ENCODE measurements at regions not wholly inside any gene's neighbourhood (a gene's known extent, or its start where the extent isn't known, plus 50 kb on each side); places are given as distances from the start of the nearest gene placed in this dataset.

DNA sequence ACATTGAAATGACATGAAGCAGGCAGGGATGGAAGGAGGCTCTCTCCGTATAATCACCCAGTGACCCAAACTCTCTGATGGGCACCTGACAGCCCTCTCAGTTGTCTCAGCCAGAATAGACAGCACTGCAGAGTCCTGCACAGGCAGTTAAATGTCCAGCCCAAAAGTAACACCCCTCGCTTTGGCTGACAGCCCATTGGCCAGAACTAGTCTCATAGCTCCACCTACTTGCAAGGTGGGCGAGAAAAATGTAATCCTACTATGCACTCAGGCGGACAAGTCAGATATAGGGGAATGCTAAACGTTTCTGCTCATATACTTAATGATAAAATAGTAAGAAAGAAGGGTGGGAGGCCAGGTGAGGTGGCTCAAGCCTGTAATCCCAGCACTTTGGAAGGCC is 393.5 kb upstream of the JARID2 start:
- DNase-seq (ENCODE audit: extremely low spot score, insufficient read length, low read depth): no peak
- FAIRE-seq: no peak

- DNase-seq (ENCODE audit: extremely low spot score, insufficient read length, low read depth) (no peak), FAIRE-seq (no peak)
Measured at GRCh38 chr6:14856177-14856576, 389.7 kb upstream of the JARID2 start.

GRCh38 chr6:14857001-14857400 is 388.9 kb upstream of the JARID2 start:
- DNase-seq (ENCODE audit: extremely low spot score, insufficient read length, low read depth): no peak
- FAIRE-seq: no peak

GRCh38 chr6:14857501-14857900 is 388.4 kb upstream of the JARID2 start:
- DNase-seq (ENCODE audit: extremely low spot score, insufficient read length, low read depth): no peak

DNA sequence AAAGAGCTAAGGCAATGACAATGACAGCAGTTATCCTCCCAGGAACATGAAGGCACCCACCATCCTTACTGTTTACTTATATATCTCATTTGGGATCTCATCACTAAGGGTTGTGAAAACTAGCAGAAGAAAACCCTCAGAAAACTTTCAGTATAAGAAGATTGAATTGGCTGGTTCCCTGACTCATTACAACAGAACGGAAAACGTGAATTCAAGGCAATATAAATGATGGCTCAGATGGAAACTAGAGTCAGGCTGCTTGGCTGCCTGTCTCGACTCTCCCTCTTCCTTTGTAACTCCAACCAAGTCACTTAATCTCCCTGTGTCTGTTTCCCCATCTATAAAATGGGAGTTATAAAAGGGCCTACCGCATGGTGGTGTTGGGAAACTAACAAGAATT is 387.1 kb upstream of the JARID2 start:
- DNase-seq (ENCODE audit: extremely low spot score, insufficient read length, low read depth): no peak
- no peak for FAIRE-seq

More at GRCh38 chr6:14857501-14857900, 388.4 kb upstream of the JARID2 start:
- FAIRE-seq: peak; percentile 15

DNA sequence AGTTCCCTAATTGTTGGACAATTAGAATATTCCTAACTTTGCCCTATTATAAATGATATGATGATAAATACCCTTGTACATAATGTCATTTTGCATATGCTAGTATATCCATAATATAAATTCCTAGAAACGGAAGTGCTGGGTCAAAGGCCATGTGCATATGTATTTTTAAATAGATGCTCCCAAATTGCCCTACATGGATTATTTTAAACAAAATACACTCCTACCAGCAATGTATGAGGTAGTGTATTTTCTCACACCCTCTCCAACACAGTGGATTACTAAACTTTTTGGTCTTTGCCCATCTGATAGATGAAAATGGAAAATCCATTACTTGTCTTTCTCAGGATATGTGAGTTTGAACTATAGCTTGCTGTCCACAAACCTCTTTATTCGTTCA is 385.1 kb upstream of the JARID2 start:
- DNase-seq (ENCODE audit: extremely low spot score, insufficient read length, low read depth): no peak
- no peak for FAIRE-seq

- FAIRE-seq: no peak
Measured at GRCh38 chr6:14861491-14861943, 384.4 kb upstream of the JARID2 start.

GRCh38 chr6:14862845-14863244 is 383.0 kb upstream of the JARID2 start:
- no peak for FAIRE-seq

More at GRCh38 chr6:14861491-14861943, 384.4 kb upstream of the JARID2 start:
- DNase-seq (ENCODE audit: extremely low spot score, insufficient read length, low read depth): no peak

GRCh38 chr6:14863902-14864850 is 381.7 kb upstream of the JARID2 start:
- FAIRE-seq (no peak), DNase-seq (ENCODE audit: extremely low spot score, insufficient read length, low read depth) (no peak)

More at GRCh38 chr6:14862845-14863244, 383.0 kb upstream of the JARID2 start:
- DNase-seq (ENCODE audit: extremely low spot score, insufficient read length, low read depth): no peak

DNA sequence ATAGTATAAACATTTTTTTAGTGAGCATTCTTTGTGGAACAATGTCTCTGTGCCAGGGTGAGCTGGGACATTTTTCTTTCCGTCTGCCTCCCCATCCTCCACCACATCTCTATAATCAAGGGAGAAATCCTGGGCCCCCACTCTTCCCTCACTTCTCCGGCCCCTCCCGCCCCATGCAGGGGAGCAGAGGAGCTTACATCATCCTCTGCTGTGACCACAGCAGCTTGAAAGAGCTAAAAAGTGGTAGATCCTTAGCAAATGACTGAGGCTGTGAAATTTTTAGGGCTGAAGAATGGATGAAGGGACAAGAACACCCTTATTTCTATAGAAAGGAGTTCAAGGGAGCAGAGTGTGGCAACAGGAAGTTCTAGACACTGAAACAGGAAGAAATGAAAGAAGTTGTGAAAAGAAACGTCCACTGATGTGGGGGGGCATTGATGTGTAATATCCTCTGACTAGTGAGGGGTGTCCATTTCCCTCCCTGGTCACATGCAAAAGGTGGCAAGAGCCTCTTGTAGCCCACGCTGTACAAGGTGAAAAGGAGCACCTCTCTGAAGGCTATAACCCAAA is 380.3 kb upstream of the JARID2 start:
- FAIRE-seq: peak; percentile 77
- no peak for DNase-seq (ENCODE audit: extremely low spot score, insufficient read length, low read depth)

DNA sequence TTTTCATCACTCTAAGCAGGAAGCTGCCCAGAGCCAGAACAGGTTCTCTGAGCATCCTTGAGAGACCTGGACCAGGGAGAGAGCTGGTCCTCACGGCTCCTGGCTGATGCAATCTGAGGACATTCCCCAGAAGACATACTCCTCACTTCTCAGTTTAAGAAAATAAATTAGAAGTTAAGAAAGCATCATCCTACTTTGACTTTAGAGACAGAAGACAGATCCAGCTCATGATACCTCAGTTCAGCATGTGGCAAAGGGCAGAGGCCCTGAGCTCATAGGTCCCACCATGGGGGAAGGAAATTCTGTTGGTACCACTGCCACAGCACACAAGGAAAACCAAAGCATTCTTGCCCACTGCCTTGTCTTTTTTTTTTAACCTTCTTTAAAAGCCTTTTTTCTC is 378.1 kb upstream of the JARID2 start:
- FAIRE-seq: no peak
- no peak for DNase-seq (ENCODE audit: extremely low spot score, insufficient read length, low read depth)

DNA sequence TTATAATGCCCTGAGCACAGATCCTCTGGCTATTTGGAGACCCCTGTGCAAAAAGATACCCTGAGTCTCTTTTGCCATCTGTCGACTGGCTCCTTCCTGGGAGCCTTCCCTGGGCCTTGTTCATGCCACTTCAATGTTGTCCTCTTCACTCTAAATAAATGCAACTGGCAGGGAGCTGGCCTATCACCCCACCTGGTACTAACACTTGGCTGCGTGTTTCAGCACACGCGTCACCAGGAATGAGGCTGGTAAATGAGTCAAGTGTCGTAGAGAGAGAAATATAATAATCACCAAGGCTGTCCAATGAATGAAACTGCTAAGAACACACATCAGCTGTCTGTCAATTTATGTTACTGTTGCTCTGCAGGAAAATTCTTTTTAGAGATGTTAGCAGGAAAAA is 374.6 kb upstream of the JARID2 start:
- FAIRE-seq: no peak
- DNase-seq (ENCODE audit: extremely low spot score, insufficient read length, low read depth): no peak

- DNase-seq (ENCODE audit: extremely low spot score, insufficient read length, low read depth) (no peak), FAIRE-seq (peak; percentile 89)
Measured at GRCh38 chr6:14873101-14873500, 372.8 kb upstream of the JARID2 start.

DNA sequence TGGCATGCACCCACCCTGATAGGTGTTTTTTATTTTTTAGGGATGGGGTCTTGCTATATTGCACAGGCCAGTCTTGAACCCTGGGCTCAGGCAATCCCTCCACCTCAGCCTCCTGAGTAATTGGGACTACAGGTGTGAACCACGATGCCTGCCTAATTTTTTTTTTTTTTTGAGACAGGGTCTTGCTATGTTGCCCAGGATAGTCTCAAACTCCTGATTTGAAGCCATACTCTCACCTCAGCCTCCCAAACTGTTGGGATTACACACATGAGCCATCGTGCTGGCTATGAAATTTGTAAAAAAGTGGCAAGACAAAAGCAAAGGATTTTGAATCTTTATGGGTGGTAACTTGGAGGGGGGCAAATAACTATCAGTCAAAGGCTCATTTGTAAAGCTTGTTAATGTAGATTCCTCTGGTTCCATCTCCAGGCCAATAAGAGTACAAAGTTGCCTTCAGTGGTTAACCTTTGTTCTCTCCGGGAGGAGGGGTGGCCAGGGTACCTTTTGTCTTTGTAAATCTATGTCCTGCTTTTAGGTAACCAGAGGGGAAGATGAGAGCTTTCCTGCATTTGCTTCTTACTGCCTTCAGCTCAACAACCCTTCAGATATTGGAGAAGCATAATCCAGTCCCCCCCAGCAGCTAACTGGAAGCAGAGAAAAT is 372.0 kb upstream of the JARID2 start:
- no peak for DNase-seq (ENCODE audit: extremely low spot score, insufficient read length, low read depth)
- peak; percentile 46 for FAIRE-seq

- FAIRE-seq: no peak
Measured at GRCh38 chr6:14874975-14875480, 370.8 kb upstream of the JARID2 start.

GRCh38 chr6:14875481-14876063 is 370.3 kb upstream of the JARID2 start:
- DNase-seq (ENCODE audit: extremely low spot score, insufficient read length, low read depth) (no peak), FAIRE-seq (peak; percentile 88)

More at GRCh38 chr6:14874975-14875480, 370.8 kb upstream of the JARID2 start:
- DNase-seq (ENCODE audit: extremely low spot score, insufficient read length, low read depth): no peak

- FAIRE-seq (peak; percentile 88), DNase-seq (ENCODE audit: extremely low spot score, insufficient read length, low read depth) (no peak)
Measured at GRCh38 chr6:14876778-14877613, 368.9 kb upstream of the JARID2 start.

GRCh38 chr6:14877758-14878157 is 368.1 kb upstream of the JARID2 start:
- no peak for FAIRE-seq
- DNase-seq (ENCODE audit: extremely low spot score, insufficient read length, low read depth): no peak

DNA sequence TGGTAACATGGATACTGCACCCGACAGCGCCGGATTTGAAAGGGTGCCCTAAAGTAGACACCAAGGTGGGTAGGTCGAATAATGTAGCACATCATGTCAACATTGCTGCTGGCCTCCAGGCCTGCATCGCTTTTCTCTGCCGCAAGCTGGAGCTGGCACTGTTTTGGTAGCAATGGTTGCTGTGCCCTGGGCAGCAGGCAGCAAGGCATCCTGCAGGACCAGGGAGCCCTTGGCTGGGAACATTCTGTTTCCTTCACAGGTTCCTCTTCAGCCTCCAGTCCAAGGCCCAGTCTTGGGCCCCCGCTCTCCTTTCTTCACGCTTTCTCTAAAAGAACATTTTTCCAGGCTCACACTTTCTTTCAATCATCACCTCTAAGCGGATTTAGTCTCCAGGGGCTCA is 365.8 kb upstream of the JARID2 start:
- DNase-seq (ENCODE audit: extremely low spot score, insufficient read length, low read depth) (no peak), FAIRE-seq (no peak)

All from GM18507 (cell line).